Upper lobe of left lung (tissue), 4 donors: ENCODE measurements at regions not wholly inside any gene's neighbourhood (a gene's known extent, or its start where the extent isn't known, plus 50 kb on each side); places are given as distances from the start of the nearest gene placed in this dataset.

Source experiments
- CTCF ChIP-seq, 6 experiments: fragments of 450-650 bp in 4 of 6; fragments of 200-600 bp in 2 of 6; sonication (generic) in 2 of 6; IDR thresholded peaks; one replicate each; pipeline ENCODE4 v1.5.1; 2016 to 2019; ENCODE audit warnings: antibody characterized with exemption in 6 of 6
- EP300 ChIP-seq, 4 donors: sonication (generic); formaldehyde crosslinking; IDR thresholded peaks; one replicate each; pipeline ENCODE4 v1.5.1; 2017; ENCODE audit warnings: antibody characterized with exemption in 4 of 4, control low read depth in 2 of 4
- POLR2A ChIP-seq, 4 donors: fragments of 450-650 bp; IDR thresholded peaks; one replicate each; pipeline ENCODE4 v1.5.1; 2016 to 2017; ENCODE audit warnings: antibody characterized with exemption in 4 of 4, mild to moderate bottlenecking in 2 of 4
- POLR2AphosphoS5 ChIP-seq, 2 donors: sonication (generic); formaldehyde crosslinking; IDR thresholded peaks; one replicate each; pipeline ENCODE4 v1.5.1; 2017; ENCODE audit warnings: antibody characterized with exemption in 2 of 2

GRCh38 chr5:43959144-43959543 is 356.2 kb downstream of the NNT start:
- TF ChIP-seq CTCF (IDR thresholded peaks at IDR 0.05) (no peak), POLR2A (IDR thresholded peaks at IDR 0.05) (no peak), EP300 (IDR thresholded peaks at IDR 0.05) (no peak), POLR2AphosphoS5 (IDR thresholded peaks at IDR 0.05) (no peak)
